ENCODE measurements at regions not wholly inside any gene's neighbourhood (a gene's known extent, or its start where the extent isn't known, plus 50 kb on each side); places are given as distances from the start of the nearest gene placed in this dataset.

DNA sequence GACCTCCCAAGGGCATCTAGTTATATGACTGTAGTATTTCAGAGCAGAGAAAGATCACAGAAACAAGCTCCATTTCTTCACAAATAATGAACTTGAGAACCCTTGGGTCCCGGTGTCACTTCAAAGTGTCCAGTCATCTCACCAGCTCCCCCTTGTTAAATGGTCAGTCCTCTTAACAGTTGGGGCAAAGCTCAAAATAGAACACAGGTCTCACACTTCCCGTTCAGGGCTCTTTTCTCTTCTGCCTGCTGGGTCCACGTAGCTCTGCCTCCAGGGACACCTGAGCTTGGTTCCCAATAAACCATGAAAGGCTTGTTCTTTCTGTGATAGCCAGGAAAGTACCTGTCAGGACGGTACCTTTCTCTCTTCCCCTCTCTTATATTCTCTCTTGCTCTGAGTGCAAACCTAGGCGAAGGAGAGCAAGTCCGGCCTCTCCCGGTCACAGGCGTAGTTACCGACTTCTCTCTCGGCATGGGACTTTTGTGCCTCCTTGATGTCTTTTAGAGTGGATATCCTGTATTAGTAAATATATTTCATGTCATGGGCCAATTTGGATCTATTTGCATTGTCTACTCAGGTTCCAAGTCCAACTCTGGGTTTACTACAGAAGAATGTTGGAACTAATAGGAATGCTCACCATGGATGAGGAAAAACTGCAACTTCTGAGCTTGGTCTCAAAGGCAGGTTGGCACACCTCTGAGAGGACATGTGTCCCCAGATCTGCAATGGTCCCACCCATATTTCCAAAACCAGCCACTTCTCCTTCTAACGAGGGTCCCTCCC lies 118.8 kb upstream of the PARP11 start:
- no peak for DNase-seq

DNA sequence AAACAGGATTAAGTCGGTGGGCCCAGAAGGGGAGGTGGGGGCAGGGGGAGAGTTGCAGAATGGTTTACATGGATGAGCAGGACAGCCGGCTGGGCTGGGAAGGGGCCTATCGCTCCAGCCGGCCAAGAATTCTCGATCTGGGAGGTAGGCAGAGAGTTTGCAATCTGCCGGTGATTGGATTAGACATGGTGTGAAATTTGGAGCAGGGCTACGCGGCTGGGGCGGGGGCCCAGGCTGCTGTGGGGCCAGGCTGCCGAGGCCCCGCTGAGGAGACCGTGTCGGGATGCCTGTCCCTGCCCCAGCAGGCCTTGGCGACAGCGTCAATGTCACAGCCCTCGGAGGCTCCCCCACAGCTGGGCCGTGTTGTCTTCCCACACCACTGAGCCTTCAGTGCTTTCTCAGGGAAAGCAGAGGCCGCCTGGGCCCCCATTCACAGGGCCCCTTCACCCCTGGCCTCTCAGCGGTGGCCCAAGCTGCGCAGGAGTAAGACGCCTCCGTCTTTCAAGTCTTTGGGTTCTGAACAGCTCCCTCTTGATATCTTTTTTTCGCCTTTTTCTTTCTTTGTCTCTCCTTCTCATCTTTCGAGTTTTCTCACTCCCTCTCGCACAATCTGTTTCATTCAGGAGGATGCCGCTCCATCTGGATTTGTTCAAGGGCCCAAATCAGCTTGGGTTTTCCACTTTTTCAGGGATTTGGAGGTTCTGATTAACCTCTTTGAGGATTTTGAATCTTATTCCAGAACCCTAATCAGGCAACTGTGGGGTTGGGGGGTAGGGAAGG lies 117.5 kb upstream of the PARP11 start:
- DNase-seq = no peak

DNA sequence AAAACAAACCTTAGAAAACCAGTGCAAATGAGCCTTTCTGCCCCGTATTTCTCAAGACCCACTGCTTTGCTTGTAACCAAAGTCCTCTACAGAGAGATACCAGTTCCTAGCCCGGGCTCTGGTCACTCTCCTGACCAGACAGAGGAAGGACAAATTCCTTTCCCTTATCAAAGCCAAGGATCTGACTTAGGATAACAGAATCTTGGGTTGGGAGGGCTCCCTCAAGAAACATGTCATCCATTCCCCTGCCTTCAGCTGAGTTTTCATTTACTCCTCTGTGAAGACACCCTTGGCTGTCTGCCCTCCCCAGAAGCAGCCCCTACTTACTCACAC lies 116.0 kb upstream of the PARP11 start:
- no peak for DNase-seq

DNA sequence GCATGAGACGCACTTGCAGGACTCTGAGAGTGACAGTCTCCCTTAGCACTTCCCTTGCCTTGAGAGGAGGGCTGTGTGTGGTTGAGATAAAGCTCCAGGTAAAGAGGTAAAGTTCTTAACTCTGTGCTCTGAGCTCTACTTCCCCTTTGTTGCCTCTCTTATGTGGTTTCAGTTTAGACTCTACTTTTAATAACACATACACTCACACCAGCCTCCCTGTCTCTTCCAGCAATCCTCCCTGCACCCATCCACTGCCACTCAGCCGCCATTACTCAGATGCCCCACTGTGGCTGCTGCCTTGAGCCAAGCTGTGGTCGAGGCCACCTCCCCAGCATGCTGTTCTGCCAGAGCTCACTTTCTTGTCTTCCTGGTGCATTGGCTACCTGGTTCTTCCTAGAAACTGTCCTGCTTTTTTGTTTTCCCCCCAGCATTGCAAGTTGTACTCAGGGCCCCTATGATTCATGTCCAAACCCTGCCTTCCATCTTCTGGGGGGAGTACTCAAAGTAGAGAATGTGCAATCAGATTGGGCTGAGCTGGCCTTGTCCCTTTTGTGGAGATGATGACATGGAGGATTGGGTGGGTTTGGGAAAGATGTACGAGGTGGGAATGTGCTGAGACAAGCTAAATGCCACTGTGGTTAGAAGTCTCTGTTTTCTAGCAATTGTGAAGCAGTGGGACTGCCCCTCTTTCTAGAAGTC lies 115.5 kb upstream of the PARP11 start:
- DNase-seq = no peak

DNA sequence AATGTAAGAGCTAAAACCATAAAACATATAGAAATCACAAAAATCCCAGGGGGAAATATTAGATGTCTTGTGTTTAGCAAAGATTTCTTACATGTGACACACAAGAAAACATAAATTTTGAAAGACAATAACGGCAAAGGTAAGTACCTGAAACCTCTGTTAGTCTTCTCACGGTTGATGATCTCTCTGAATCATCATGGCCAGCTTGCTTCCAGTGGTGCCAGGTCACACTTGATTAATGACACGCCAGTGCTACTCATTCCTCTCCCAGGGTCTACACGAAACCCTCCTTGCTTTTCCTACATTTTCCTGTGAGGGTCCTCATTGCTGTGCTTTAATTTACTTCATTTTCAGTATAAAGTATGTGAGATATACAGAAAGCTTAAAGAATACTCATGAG lies 114.4 kb upstream of the PARP11 start:
- DNase-seq = no peak

DNA sequence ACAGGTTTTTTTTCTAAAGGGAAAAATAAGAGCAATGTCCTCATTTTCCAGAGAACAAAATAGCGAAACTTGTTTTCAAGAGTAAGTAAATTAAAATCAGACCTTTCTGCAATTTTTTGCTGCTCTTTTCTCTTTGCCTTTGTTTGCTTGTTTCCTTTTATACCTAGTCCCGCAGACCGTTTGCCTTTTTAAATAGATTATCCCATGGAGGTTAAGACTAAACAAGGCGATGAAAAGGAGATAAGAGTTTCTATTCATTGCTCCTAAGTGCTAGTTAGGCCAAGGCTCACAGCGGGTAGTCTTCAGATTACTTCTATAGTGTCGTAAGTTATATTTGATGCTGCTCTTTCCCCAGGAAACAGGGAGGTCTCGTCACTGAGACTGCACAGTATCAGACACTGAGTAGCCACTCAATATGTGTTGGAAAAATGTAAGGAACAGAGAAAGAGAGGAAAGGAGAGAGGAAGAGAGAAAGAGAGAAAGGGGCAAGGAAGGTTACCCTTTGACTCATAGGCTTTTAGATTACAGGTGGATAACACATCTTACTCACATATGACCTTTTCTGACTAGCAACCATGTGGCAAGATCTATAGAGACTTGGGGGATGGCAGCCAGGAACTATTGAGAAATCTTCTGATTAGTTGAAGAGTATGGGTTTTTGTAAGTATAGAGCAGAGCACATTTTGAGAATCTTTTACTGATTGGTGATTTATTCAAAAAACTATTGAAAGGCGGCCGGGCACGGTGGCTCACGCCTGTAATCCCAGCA lies 107.5 kb upstream of the PARP11 start:
- no peak for DNase-seq

DNA sequence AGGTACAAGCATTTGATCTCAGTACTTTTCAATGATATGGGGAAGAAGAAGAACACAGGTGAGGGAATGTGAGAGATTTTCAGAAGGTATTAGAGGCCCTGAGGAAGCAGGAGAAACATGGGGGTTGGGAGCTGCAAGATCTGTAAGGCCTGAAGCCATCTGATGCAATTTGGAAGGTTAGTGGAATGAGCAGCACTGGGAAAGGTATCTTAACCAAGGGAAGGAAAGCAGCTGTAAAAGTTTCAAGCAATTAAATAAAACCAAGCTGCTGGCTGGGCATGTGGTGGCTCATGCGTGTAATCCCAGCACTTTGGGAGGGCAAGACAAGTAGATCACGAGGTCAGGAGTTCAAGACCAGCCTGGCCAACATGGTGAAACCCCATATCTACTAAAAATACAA lies 104.4 kb upstream of the PARP11 start:
- DNase-seq = no peak

DNA sequence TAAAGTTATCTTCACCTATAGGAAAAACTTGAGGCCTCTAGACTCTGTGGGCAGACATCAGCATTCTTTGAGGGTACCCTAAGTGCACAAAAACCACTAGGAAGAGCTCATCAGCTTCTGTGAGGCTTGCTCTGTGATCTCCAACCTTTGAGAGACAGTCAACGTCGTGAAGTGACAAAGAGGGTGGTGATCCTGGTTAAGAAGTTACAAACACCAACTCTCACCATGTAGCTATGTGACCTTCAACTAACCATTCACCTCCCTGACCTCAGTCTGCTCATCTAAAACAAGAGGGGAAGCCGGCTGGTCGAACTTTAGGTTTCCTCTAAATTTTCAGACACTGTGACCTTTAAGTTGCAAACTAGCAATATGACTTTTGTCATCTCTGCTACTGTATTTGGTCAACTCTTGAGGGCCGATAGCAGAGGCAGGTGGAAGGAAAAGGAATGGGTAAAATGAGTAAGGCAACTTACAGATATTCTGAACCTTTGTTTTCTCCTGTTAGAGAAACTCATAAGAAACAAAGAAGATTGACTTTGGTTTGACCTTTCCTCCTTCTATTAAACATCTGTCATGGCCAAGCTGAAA lies 103.2 kb upstream of the PARP11 start:
- DNase-seq = no peak

DNA sequence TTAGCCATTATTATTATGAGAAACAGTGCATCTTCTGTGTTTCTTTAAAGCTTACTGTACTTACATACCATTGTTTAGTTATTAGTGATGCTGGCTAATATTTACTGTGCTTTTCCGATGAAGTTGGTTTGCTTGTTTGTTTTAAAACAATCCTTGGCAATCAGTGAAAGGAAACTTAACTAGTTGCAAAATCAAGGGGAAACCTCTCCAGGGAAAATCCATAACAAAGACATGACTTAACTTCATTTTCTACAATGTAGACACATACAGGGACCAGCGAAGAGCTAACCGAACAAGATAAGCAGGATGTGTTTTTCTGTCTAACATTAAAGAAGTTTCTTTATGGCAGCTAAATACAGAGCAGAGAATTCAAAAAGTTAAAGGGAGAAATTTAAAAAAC lies 102.5 kb upstream of the PARP11 start:
- DNase-seq = no peak

DNA sequence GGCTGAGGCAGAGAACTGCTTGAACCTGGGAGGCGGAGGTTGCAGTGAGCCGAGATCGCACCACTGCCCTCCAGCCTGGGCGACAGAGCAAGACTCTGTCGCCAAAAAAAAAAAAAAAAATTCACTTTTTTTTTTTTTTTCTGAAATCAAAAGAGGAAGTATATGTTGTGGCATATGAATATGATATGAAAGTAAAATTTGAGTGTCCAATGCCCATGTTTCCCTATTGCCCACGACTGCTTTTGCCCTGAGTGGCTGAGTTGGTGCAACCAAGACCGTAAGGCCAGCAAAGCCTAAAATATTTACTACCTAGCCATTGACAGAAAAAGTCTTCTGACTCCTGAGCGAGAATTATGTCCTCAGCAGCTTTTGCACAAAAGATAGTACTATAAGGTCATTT lies 101.7 kb upstream of the PARP11 start:
- no peak for DNase-seq

DNA sequence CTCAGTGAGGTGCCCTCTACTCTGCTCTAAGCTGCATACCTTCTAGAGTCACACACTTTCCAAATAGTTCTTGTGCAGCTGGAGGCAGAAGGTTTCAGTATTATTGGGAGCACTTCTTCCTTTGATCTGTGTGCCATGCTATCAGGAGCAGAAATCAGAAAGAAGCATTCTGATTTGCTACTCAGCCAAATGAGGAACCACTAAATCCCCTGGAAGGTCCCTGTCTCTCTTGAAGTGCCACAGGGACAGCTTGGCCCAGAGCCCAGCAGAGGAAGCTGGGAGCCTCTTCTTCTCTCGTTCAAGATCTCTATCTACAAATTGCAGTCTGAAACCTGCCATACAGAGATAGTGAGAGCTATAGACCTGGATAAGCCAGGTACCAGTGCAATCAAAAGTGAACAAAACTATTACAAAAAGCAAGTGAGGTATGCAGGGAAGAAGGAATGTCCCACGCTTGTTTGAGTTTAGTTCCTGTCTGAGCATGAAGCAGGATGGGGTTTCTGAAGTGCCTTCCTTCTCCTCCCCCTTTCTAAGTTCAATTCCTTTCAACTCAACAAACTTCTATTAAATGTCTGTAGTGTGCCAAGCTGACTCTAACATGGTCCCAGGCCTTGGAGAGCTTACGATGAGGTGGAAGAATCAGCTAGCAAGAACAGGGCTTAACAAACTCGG lies 100.9 kb upstream of the PARP11 start:
- DNase-seq = no peak

DNA sequence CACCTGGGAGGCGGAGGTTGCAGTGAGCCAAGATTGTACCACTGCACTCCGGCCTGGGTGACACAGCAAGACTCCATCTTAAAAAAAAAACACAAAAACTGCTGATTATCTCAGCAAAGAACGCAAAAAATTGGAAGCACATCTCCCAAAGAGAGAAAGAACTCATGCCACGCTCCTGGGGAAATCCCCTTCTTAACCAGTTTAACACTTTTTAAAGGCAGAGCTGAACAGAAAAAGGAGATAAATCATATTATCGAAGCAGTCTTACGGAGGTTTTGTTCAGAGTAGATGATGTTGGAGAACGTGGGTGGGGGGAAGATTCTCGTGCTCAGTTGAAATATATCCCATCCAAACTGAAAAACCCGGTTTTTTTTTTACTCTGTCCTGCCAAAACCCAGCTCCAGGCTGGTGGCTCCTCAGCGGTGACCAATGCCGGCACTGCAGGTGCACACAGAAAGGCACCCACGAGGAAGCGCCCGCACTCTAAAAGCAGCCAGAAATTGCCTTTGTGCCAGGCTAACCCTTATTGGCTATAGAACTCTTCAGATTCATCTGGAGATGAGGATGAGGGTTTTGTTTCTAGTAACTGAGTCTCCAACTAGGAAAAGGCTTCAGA lies 100.2 kb upstream of the PARP11 start:
- DNase-seq = no peak

DNA sequence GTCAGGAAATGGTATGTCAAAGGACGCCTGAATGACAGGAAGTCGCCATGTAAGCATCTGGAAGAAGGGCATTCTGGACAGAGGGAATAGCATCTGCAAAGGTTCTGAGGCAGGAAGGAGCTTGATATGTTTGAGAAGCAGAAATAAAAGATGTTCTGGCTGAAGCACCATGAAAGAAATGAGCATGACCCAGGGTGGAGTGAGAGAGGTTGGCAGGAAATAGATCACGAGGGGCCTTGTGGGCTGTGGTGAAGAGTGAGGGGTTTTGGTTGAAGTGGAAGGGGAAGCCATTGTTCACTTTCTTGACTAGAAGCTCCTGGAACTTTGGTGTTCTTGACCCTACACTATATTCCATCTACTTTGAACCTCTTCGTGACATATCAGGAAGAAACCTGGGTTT lies 99.4 kb upstream of the PARP11 start:
- no peak for DNase-seq

DNA sequence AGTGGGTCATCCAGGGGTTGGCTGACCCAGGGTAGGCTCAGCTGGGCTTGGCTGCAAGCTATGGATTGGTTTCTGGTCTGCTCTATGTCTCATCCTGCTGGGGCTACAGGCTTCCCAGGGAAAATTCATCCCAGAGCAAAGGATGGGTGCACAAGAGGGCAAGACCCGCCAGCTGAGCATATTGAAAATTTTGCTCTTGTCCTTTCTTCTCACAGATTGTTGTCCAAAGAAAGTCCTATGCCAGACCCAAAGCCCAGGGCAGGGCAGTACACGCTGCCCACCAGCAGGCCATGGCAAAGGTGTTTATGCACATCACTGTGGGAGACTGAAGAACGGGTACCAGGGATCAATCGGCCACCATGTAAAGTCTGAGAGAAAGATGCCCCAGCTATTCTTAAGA lies 95.3 kb upstream of the PARP11 start:
- DNase-seq = no peak

DNA sequence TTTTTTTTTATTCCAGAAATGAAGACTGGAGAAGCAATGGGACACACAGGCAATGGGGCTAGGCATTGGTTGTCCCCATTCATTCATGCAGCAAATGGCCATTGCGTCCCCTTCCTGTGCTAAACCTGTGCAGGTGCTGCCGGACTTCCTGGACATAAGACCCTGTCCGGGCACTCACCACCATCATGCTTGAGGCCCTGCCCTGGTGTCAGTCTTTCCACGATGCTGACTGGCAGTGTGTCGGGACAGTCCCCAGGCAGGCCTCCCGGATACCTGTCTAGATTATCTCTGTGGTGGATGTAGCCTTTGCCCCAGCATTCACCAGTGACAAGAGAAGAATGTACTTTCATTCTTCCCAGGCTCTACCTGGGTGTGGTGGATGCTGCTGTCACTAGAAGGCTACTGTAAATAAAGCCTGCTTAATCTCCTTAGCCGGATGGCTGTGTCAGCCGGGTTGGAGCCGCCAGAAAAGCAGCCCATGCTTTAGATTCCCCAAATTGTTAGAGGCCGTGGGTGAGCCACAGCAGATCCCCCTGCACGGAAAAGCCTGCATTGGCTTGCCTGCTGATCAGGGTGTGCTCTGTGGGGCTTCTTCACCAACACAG lies 94.5 kb upstream of the PARP11 start:
- no peak for DNase-seq

DNA sequence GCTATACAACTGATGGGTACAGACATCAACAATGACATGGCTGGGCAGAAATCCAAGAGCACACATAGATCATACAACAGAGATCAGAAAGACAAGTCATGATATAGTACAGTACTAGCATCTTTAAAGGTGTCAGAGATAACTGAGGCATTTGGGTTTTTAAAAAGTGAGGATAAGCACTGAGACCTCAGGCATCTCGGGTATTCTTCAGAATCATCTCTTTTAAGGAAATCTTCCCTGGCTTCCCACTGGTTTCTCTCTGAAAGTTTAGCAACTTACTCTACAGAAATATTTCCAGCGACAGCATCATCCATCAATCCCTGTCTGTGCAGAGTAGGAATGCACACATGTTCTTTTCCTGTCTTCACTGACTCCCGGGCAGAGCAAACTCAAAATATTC lies 93.2 kb upstream of the PARP11 start:
- no peak for DNase-seq

DNA sequence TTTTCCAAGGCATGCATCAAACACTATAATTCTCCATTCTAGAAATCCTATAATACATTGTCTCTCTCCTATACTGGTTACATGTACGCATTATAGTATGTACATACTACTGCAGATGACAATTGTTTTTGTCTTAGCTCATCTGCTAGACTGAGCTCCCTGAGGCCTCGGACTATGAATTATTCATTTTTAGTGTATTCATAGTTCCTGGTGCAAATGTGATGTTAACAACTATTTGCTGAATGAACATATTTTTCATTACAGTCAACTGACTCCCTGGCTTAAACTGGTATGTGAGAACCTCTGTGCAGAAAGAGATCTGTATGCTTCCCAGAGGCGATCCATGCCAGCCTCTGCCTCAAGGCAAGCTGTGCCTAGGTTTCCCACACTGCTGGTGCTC lies 91.8 kb upstream of the PARP11 start:
- no peak for DNase-seq

DNA sequence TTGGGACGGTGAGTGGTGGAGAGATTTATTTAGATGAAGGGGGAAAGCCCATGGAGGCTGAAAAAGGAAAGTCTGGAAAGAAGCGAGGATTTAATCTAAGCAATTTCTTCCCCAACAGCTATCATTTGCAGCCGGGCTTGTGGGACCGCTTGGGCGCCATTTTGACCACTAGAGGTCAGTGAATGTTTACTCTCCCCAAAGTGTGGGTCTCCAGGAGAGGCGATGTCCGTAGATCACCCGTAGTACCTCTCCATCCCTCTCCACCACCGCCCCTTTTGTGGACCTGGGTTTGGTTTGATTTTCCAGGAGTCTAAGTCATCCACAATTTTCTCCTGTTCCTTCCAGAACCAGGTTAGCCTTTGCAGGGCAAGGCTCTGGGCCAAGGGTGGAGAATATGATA lies 91.2 kb upstream of the PARP11 start:
- no peak for DNase-seq

DNA sequence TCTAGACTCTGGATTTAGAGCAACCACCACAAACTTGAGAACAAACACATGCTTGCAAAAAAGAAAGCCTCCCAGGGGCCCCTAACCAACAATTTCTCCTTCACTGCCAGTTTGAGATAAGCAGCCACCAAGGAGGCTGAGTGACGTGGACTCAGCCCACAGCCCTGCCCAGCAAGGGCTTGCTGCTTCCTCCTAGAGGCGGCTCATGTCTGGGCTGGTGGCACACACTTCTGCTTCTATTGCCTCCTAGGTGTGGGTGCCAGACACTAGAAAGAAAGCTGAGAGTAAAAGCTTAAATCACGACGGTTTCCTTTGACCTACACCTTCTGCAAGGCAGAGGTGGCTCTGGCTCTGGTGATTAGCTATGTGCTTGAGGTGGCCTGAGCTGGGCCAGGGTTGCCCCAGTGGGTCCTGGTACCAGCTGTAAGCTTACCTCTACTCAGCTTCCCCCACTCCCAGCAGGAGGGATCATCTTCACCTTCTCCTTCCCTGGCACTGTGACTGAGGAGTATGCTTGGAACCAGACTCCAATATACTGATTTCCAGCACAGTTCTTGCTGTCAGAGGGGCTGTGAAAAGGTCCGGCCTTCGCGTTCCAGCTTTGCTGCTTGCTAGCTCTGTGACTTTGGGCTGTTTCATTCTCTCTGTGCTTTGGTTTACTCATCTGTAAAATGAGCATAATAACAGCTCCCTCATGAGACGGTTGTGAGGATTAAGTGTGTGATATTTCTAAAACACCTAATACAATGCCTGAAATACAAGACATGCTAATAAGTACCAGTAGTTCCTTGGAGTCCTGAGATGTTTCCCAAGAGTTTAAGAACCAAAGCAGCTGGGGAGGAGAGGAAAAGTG lies 89.7 kb upstream of the PARP11 start:
- DNase-seq = no peak

DNA sequence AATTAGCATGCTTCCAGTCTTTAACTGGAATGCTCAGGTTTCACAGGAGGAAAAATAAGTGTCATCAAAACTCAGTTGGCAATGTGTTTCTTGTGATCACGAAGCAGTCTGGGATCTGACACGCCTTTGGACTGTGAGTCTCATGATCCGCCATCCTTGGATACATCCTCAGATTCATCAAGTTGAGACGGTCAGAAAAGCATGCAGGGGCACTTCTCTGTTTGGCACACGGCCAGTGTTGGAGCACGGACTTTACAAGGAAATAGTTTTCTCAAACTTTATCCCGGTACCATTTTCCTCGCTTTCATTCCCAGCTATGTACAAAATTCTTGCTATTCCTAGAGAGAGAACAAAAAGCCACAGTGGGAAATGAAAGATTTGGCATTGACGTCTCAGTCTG lies 88.4 kb upstream of the PARP11 start:
- DNase-seq = no peak

Measured in renal pelvis (tissue), 1 donor.